ENCODE measurements at regions not wholly inside any gene's neighbourhood (a gene's known extent, or its start where the extent isn't known, plus 50 kb on each side); places are given as distances from the start of the nearest gene placed in this dataset.

- Histone ChIP-seq H3K79me2 (ENCODE audit: control insufficient read depth, insufficient read depth, low read length) (no peaks in the 10 kb centered on the region), H4K5ac (ENCODE audit: low read length) (no peak overlapping the region), H2BK15ac (replicated peaks; ENCODE audit: low read depth) (no peak overlapping the region), H3K36me3 (ENCODE audit: control insufficient read depth, insufficient read depth, low read length) (no peaks in the 10 kb centered on the region), H3K79me1 (ENCODE audit: low read length) (no peaks in the 10 kb centered on the region), H3K27ac (ENCODE audit: low read depth, low read length) (no peak overlapping the region), H3K9ac (ENCODE audit: low read length) (no peak overlapping the region), H3K27me3 (ENCODE audit: insufficient read depth, low read length, poor library complexity) (no peaks in the 10 kb centered on the region), H2AK5ac (ENCODE audit: low read length) (no peak overlapping the region), H3K23ac (ENCODE audit: low read length) (no peak overlapping the region), H2BK120ac (ENCODE audit: low read depth, low read length) (no peak overlapping the region), H3K56ac (ENCODE audit: low read length) (no peak overlapping the region), H2BK5ac (ENCODE audit: low read length) (no peak overlapping the region), H3K4me2 (ENCODE audit: low read length) (no peak overlapping the region), H3K18ac (ENCODE audit: low read length) (no peak overlapping the region), H3K4me1 (ENCODE audit: control insufficient read depth, low read depth, low read length) (peaks cover 7% of the 10 kb centered on the region), H3K4me3 (ENCODE audit: low read length) (no peak overlapping the region), H4K8ac (ENCODE audit: low read depth, low read length) (no peak overlapping the region), H3K4ac (ENCODE audit: low read depth, low read length) (no peak overlapping the region)
- DNase-seq = no peak
- WGBS (ENCODE audit: extremely low coverage, insufficient coverage, low lambda C conversion rate) = no CpG with 5 or more reads among the region's 2 CpGs
Observed at GRCh38 chr12:108040947-108041346, 88.1 kb upstream of the WSCD2 start.

GRCh38 chr12:108043286-108043685, 85.8 kb upstream of the WSCD2 start:
- H2BK15ac ChIP-seq (replicated peaks; ENCODE audit: low read depth) = no peak overlapping the region
- no peak overlapping the region for H3K9ac ChIP-seq (ENCODE audit: low read length)
- no peak overlapping the region for H4K8ac ChIP-seq (ENCODE audit: low read depth, low read length)
- H3K4ac ChIP-seq (ENCODE audit: low read depth, low read length) = no peak overlapping the region
- H3K27ac ChIP-seq (ENCODE audit: low read depth, low read length) = no peak overlapping the region
- H3K79me1 ChIP-seq (ENCODE audit: low read length) = no peaks in the 10 kb centered on the region
- H2BK120ac ChIP-seq (ENCODE audit: low read depth, low read length) = no peak overlapping the region
- no peak overlapping the region for H3K4me3 ChIP-seq (ENCODE audit: low read length)
- no peaks in the 10 kb centered on the region for H3K27me3 ChIP-seq (ENCODE audit: insufficient read depth, low read length, poor library complexity)
- H3K4me1 ChIP-seq (ENCODE audit: control insufficient read depth, low read depth, low read length) = peaks cover 7% of the 10 kb centered on the region
- H4K5ac ChIP-seq (ENCODE audit: low read length) = no peak overlapping the region
- H3K56ac ChIP-seq (ENCODE audit: low read length) = no peak overlapping the region
- no peaks in the 10 kb centered on the region for H3K36me3 ChIP-seq (ENCODE audit: control insufficient read depth, insufficient read depth, low read length)
- no peak overlapping the region for H3K4me2 ChIP-seq (ENCODE audit: low read length)
- WGBS (ENCODE audit: extremely low coverage, insufficient coverage, low lambda C conversion rate) = no CpG with 5 or more reads among the region's 3 CpGs
- H2AK5ac ChIP-seq (ENCODE audit: low read length) = no peak overlapping the region
- DNase-seq = no peak
- no peaks in the 10 kb centered on the region for H3K79me2 ChIP-seq (ENCODE audit: control insufficient read depth, insufficient read depth, low read length)
- no peak overlapping the region for H3K23ac ChIP-seq (ENCODE audit: low read length)
- no peak overlapping the region for H2BK5ac ChIP-seq (ENCODE audit: low read length)
- no peak overlapping the region for H3K18ac ChIP-seq (ENCODE audit: low read length)

GRCh38 chr12:108043750-108044533, 85.1 kb upstream of the WSCD2 start:
- no peak overlapping the region for H3K27ac ChIP-seq (ENCODE audit: low read depth, low read length)
- no peaks in the 10 kb centered on the region for H3K79me2 ChIP-seq (ENCODE audit: control insufficient read depth, insufficient read depth, low read length)
- H4K8ac ChIP-seq (ENCODE audit: low read depth, low read length) = no peak overlapping the region
- no peaks in the 10 kb centered on the region for H3K27me3 ChIP-seq (ENCODE audit: insufficient read depth, low read length, poor library complexity)
- no peaks in the 10 kb centered on the region for H3K79me1 ChIP-seq (ENCODE audit: low read length)
- H2BK15ac ChIP-seq (replicated peaks; ENCODE audit: low read depth) = no peak overlapping the region
- no peak overlapping the region for H2AK5ac ChIP-seq (ENCODE audit: low read length)
- H3K36me3 ChIP-seq (ENCODE audit: control insufficient read depth, insufficient read depth, low read length) = no peaks in the 10 kb centered on the region
- H3K23ac ChIP-seq (ENCODE audit: low read length) = no peak overlapping the region
- H3K9ac ChIP-seq (ENCODE audit: low read length) = no peak overlapping the region
- no peak overlapping the region for H3K4me2 ChIP-seq (ENCODE audit: low read length)
- H2BK5ac ChIP-seq (ENCODE audit: low read length) = no peak overlapping the region
- no peak overlapping the region for H3K4me3 ChIP-seq (ENCODE audit: low read length)
- peak; percentile 30 for DNase-seq
- WGBS (ENCODE audit: extremely low coverage, insufficient coverage, low lambda C conversion rate) = no CpG with 5 or more reads among the region's 7 CpGs
- no peak overlapping the region for H2BK120ac ChIP-seq (ENCODE audit: low read depth, low read length)
- H3K4me1 ChIP-seq (ENCODE audit: control insufficient read depth, low read depth, low read length) = peaks cover 7% of the 10 kb centered on the region
- H3K18ac ChIP-seq (ENCODE audit: low read length) = no peak overlapping the region
- H3K4ac ChIP-seq (ENCODE audit: low read depth, low read length) = no peak overlapping the region
- no peak overlapping the region for H3K56ac ChIP-seq (ENCODE audit: low read length)
- H4K5ac ChIP-seq (ENCODE audit: low read length) = no peak overlapping the region

GRCh38 chr12:108046135-108046534, 83.0 kb upstream of the WSCD2 start:
- no peaks in the 10 kb centered on the region for H3K36me3 ChIP-seq (ENCODE audit: control insufficient read depth, insufficient read depth, low read length)
- no peaks in the 10 kb centered on the region for H3K79me1 ChIP-seq (ENCODE audit: low read length)
- no peak overlapping the region for H2BK15ac ChIP-seq (replicated peaks; ENCODE audit: low read depth)
- no CpG with 5 or more reads among the region's 10 CpGs for WGBS (ENCODE audit: extremely low coverage, insufficient coverage, low lambda C conversion rate)
- no peak overlapping the region for H3K23ac ChIP-seq (ENCODE audit: low read length)
- peak; percentile 37 for DNase-seq
- H4K5ac ChIP-seq (ENCODE audit: low read length) = no peak overlapping the region
- H3K4me1 ChIP-seq (ENCODE audit: control insufficient read depth, low read depth, low read length) = no peaks in the 10 kb centered on the region
- H3K9ac ChIP-seq (ENCODE audit: low read length) = no peak overlapping the region
- no peaks in the 10 kb centered on the region for H3K27me3 ChIP-seq (ENCODE audit: insufficient read depth, low read length, poor library complexity)
- H3K4me3 ChIP-seq (ENCODE audit: low read length) = no peak overlapping the region
- no peak overlapping the region for H2BK120ac ChIP-seq (ENCODE audit: low read depth, low read length)
- no peak overlapping the region for H3K4me2 ChIP-seq (ENCODE audit: low read length)
- H3K4ac ChIP-seq (ENCODE audit: low read depth, low read length) = no peak overlapping the region
- no peak overlapping the region for H4K8ac ChIP-seq (ENCODE audit: low read depth, low read length)
- no peak overlapping the region for H3K27ac ChIP-seq (ENCODE audit: low read depth, low read length)
- H3K79me2 ChIP-seq (ENCODE audit: control insufficient read depth, insufficient read depth, low read length) = no peaks in the 10 kb centered on the region
- no peak overlapping the region for H3K18ac ChIP-seq (ENCODE audit: low read length)
- H2AK5ac ChIP-seq (ENCODE audit: low read length) = no peak overlapping the region
- H3K56ac ChIP-seq (ENCODE audit: low read length) = no peak overlapping the region
- H2BK5ac ChIP-seq (ENCODE audit: low read length) = no peak overlapping the region

- Histone ChIP-seq H2BK5ac (ENCODE audit: low read length) (no peak overlapping the region), H2AK5ac (ENCODE audit: low read length) (no peak overlapping the region), H3K4me3 (ENCODE audit: low read length) (no peak overlapping the region), H3K27ac (ENCODE audit: low read depth, low read length) (no peak overlapping the region), H3K9ac (ENCODE audit: low read length) (no peak overlapping the region), H3K18ac (ENCODE audit: low read length) (no peak overlapping the region), H3K4me2 (ENCODE audit: low read length) (no peak overlapping the region), H2BK15ac (replicated peaks; ENCODE audit: low read depth) (no peak overlapping the region), H3K4me1 (ENCODE audit: control insufficient read depth, low read depth, low read length) (no peaks in the 10 kb centered on the region), H3K79me2 (ENCODE audit: control insufficient read depth, insufficient read depth, low read length) (no peaks in the 10 kb centered on the region), H3K79me1 (ENCODE audit: low read length) (no peaks in the 10 kb centered on the region), H3K27me3 (ENCODE audit: insufficient read depth, low read length, poor library complexity) (no peaks in the 10 kb centered on the region), H3K56ac (ENCODE audit: low read length) (no peak overlapping the region), H2BK120ac (ENCODE audit: low read depth, low read length) (no peak overlapping the region), H4K5ac (ENCODE audit: low read length) (no peak overlapping the region), H3K36me3 (ENCODE audit: control insufficient read depth, insufficient read depth, low read length) (no peaks in the 10 kb centered on the region), H3K4ac (ENCODE audit: low read depth, low read length) (no peak overlapping the region), H3K23ac (ENCODE audit: low read length) (no peak overlapping the region), H4K8ac (ENCODE audit: low read depth, low read length) (no peak overlapping the region)
- DNase-seq = no peak
- no CpG with 5 or more reads among the region's 12 CpGs for WGBS (ENCODE audit: extremely low coverage, insufficient coverage, low lambda C conversion rate)
Observed at GRCh38 chr12:108046650-108047049, 82.4 kb upstream of the WSCD2 start.

- Histone ChIP-seq H2BK15ac (replicated peaks; ENCODE audit: low read depth) (no peak overlapping the region), H4K5ac (ENCODE audit: low read length) (no peak overlapping the region), H3K23ac (ENCODE audit: low read length) (no peak overlapping the region), H3K4me3 (ENCODE audit: low read length) (no peak overlapping the region), H3K4me2 (ENCODE audit: low read length) (no peak overlapping the region), H2BK120ac (ENCODE audit: low read depth, low read length) (no peak overlapping the region), H3K27ac (ENCODE audit: low read depth, low read length) (no peak overlapping the region), H3K9ac (ENCODE audit: low read length) (no peak overlapping the region), H3K79me2 (ENCODE audit: control insufficient read depth, insufficient read depth, low read length) (no peaks in the 10 kb centered on the region), H2BK5ac (ENCODE audit: low read length) (no peak overlapping the region), H3K79me1 (ENCODE audit: low read length) (no peaks in the 10 kb centered on the region), H3K36me3 (ENCODE audit: control insufficient read depth, insufficient read depth, low read length) (no peaks in the 10 kb centered on the region), H4K8ac (ENCODE audit: low read depth, low read length) (no peak overlapping the region), H2AK5ac (ENCODE audit: low read length) (no peak overlapping the region), H3K4ac (ENCODE audit: low read depth, low read length) (no peak overlapping the region), H3K27me3 (ENCODE audit: insufficient read depth, low read length, poor library complexity) (no peaks in the 10 kb centered on the region), H3K18ac (ENCODE audit: low read length) (no peak overlapping the region), H3K4me1 (ENCODE audit: control insufficient read depth, low read depth, low read length) (no peaks in the 10 kb centered on the region), H3K56ac (ENCODE audit: low read length) (no peak overlapping the region)
- no peak for DNase-seq
- WGBS (ENCODE audit: extremely low coverage, insufficient coverage, low lambda C conversion rate) = no CpG with 5 or more reads among the region's 5 CpGs
Observed at GRCh38 chr12:108047071-108047550, 82.0 kb upstream of the WSCD2 start.

All from mesendoderm (in vitro differentiated cells).